CD4-positive, alpha-beta memory T cell (primary cell): ENCODE measurements at regions not wholly inside any gene's neighbourhood (a gene's known extent, or its start where the extent isn't known, plus 50 kb on each side); places are given as distances from the start of the nearest gene placed in this dataset.
"Not testable (repeated sequence)": the region's sequence is repeated elsewhere in the genome, so short reads cannot be mapped to it uniquely, and the experiment has no call there.

Experiments used
- CTCF ChIA-PET: fragments of 350-600 bp; sonication (Branson Sonifier 250); formaldehyde crosslinking; loops from one replicate; lab custom pipeline; 2021; ENCODE audit warnings: inconsistent platforms; ENCODE audit not compliant: partially characterized antibody; lab: Charles Lee
- POLR2A ChIA-PET: fragments of 350-600 bp; sonication (Branson Sonifier 250); formaldehyde crosslinking; loops from one replicate; lab custom pipeline; 2021; ENCODE audit not compliant: partially characterized antibody; lab: Charles Lee
- DNase-seq, 5 donors: peaks; one replicate each; pipeline versions ENCODE4 v3.0.0 to v3.0.0-alpha.2; 2020 to 2022; ENCODE audit warnings: mixed read lengths in 1 of 5
- H3K27ac ChIP-seq: one replicate; pipeline ENCODE4 v1.7.0; 2013; ENCODE audit warnings: low read depth, low read length
- H3K27me3 ChIP-seq: 2 replicates; pipeline ENCODE4 v1.7.0; 2013; ENCODE audit warnings: mild to moderate bottlenecking, low read length, moderate library complexity; ENCODE audit not compliant: insufficient read depth
- H3K36me3 ChIP-seq: 2 replicates; pipeline ENCODE4 v1.7.0; 2013; ENCODE audit warnings: mild to moderate bottlenecking, low read length, moderate library complexity; ENCODE audit not compliant: insufficient read depth
- H3K4me1 ChIP-seq: 2 replicates; pipeline ENCODE4 v1.7.0; 2013; ENCODE audit warnings: mild to moderate bottlenecking, low read length, moderate library complexity; ENCODE audit not compliant: insufficient read depth
- H3K4me3 ChIP-seq, 2 donors: one replicate each; pipeline ENCODE4 v1.7.0; 2013; ENCODE audit warnings: low read length in 2 of 2, mild to moderate bottlenecking in 1 of 2
- H3K9me3 ChIP-seq, 2 donors: one replicate each; pipeline ENCODE4 v1.7.0; 2013; ENCODE audit warnings: low read length in 2 of 2, control low read depth in 1 of 2; ENCODE audit not compliant: control insufficient read depth in 1 of 2
- H3K27ac Mint-ChIP-seq, 7 donors: one replicate each; pipeline ENCODE4 v1.8.0; 2020 to 2021; ENCODE audit warnings: mixed read lengths in 7 of 7, mild to moderate bottlenecking in 6 of 7, inconsistent platforms in 3 of 7, moderate library complexity in 3 of 7
- H3K27me3 Mint-ChIP-seq, 2 donors: one replicate each; pipeline ENCODE4 v1.8.0; 2020 to 2021; ENCODE audit warnings: mixed read lengths in 2 of 2
- H3K36me3 Mint-ChIP-seq, 2 donors: one replicate each; pipeline ENCODE4 v1.8.0; 2020 to 2021; ENCODE audit warnings: mixed read lengths in 2 of 2, inconsistent platforms in 1 of 2, mild to moderate bottlenecking in 1 of 2
- H3K4me1 Mint-ChIP-seq, 4 donors: one replicate each; pipeline ENCODE4 v1.8.0; 2020 to 2021; ENCODE audit warnings: mixed read lengths in 4 of 4, mild to moderate bottlenecking in 1 of 4
- H3K4me3 Mint-ChIP-seq, 8 donors: one replicate each; pipeline ENCODE4 v1.8.0; 2020 to 2021; ENCODE audit warnings: mixed read lengths in 8 of 8, mild to moderate bottlenecking in 7 of 8, moderate library complexity in 6 of 8, inconsistent platforms in 3 of 8
- H3K9me3 Mint-ChIP-seq, 8 donors: one replicate each; pipeline ENCODE4 v1.8.0; 2020 to 2021; ENCODE audit warnings: mixed read lengths in 8 of 8, mild to moderate bottlenecking in 5 of 8, inconsistent platforms in 3 of 8, moderate library complexity in 1 of 8
- intact Hi-C: fragments of 100-400 bp; cut with micrococcal nuclease; formaldehyde crosslinking; loops from one replicate; pipeline ENCODE4 v1.15.1; 2023

GRCh38 chr9:19885608-19886007 is 96.8 kb upstream of the SLC24A2 start:
- Mint-ChIP-seq H3K4me1 (no peaks in the 10 kb centered on the region), H3K36me3 (no peaks in the 10 kb centered on the region), H3K4me3 (no peak overlapping the region), H3K9me3 (peaks cover 0 to 5% (median 0%) of the 10 kb centered on the region in 8 donors), H3K27me3 (peaks cover 0 to 6% of the 10 kb centered on the region in 2 donors), H3K27ac (no peak overlapping the region)
- Histone ChIP-seq H3K27ac (no peak overlapping the region), H3K36me3 (no peaks in the 10 kb centered on the region), H3K27me3 (no peaks in the 10 kb centered on the region), H3K9me3 (no peaks in the 10 kb centered on the region), H3K4me3 (no peak overlapping the region), H3K4me1 (no peaks in the 10 kb centered on the region)
- ChIA-PET CTCF (no interaction called here), POLR2A (no interaction called here)
- DNase-seq: no peak
- intact Hi-C loops: no loop called here

GRCh38 chr9:19879062-19879461 is 90.2 kb upstream of the SLC24A2 start:
- ChIA-PET CTCF (no interaction called here), POLR2A (no interaction called here)
- no peak overlapping the region for H3K27ac Mint-ChIP-seq
- intact Hi-C loops: no loop called here
- no peaks in the 10 kb centered on the region for H3K4me1 ChIP-seq
- H3K36me3 ChIP-seq: no peaks in the 10 kb centered on the region
- DNase-seq: no peak
- H3K4me1 Mint-ChIP-seq: no peaks in the 10 kb centered on the region
- no peaks in the 10 kb centered on the region for H3K9me3 ChIP-seq
- peaks cover 4 to 6% of the 10 kb centered on the region in 2 donors for H3K27me3 Mint-ChIP-seq
- no peaks in the 10 kb centered on the region for H3K36me3 Mint-ChIP-seq
- no peak overlapping the region for H3K4me3 Mint-ChIP-seq
- H3K27me3 ChIP-seq: no peaks in the 10 kb centered on the region
- H3K27ac ChIP-seq: no peak overlapping the region
- H3K4me3 ChIP-seq: no peak overlapping the region
- H3K9me3 Mint-ChIP-seq: peaks cover 0 to 3% (median 0%) of the 10 kb centered on the region in 8 donors

- CTCF ChIA-PET: no interaction called here
Observed at GRCh38 chr9:19876569-19877316, 87.9 kb upstream of the SLC24A2 start.

GRCh38 chr9:19875291-19875920 is 86.6 kb upstream of the SLC24A2 start:
- intact Hi-C loops: no loop called here
- H3K4me1 ChIP-seq: no peaks in the 10 kb centered on the region
- Mint-ChIP-seq H3K9me3 (peaks cover 3 to 26% (median 16%) of the 10 kb centered on the region in 8 donors), H3K27me3 (peaks cover 2 to 10% of the 10 kb centered on the region in 2 donors), H3K4me3 (no peak overlapping the region), H3K4me1 (no peaks in the 10 kb centered on the region), H3K36me3 (peaks cover 0 to 2% of the 10 kb centered on the region in 2 donors), H3K27ac (no peak overlapping the region)
- ChIA-PET POLR2A (no interaction called here), CTCF (no interaction called here)
- H3K27ac ChIP-seq: no peak overlapping the region
- DNase-seq: no peak
- no peaks in the 10 kb centered on the region for H3K27me3 ChIP-seq
- H3K4me3 ChIP-seq: no peak overlapping the region
- H3K9me3 ChIP-seq: no peaks in the 10 kb centered on the region
- H3K36me3 ChIP-seq: no peaks in the 10 kb centered on the region

More at GRCh38 chr9:19876569-19877316, 87.9 kb upstream of the SLC24A2 start:
- Mint-ChIP-seq H3K4me3 (no peak overlapping the region), H3K9me3 (peaks cover 0 to 18% (median 10%) of the 10 kb centered on the region in 8 donors), H3K36me3 (no peaks in the 10 kb centered on the region), H3K4me1 (no peaks in the 10 kb centered on the region), H3K27ac (no peak overlapping the region), H3K27me3 (peaks cover 6 to 11% of the 10 kb centered on the region in 2 donors)
- Histone ChIP-seq H3K27ac (no peak overlapping the region), H3K27me3 (no peaks in the 10 kb centered on the region), H3K9me3 (no peaks in the 10 kb centered on the region), H3K36me3 (no peaks in the 10 kb centered on the region), H3K4me1 (no peaks in the 10 kb centered on the region), H3K4me3 (no peak overlapping the region)
- POLR2A ChIA-PET: no interaction called here
- DNase-seq: no peak
- intact Hi-C loops: no loop called here

GRCh38 chr9:19873188-19873587 is 84.4 kb upstream of the SLC24A2 start:
- CTCF ChIA-PET, H3K36me3 Mint-ChIP-seq, DNase-seq, H3K27ac ChIP-seq, H3K27me3 ChIP-seq, H3K4me3 ChIP-seq, H3K4me1 Mint-ChIP-seq, H3K27ac Mint-ChIP-seq, H3K27me3 Mint-ChIP-seq, intact Hi-C loops, H3K9me3 ChIP-seq, H3K36me3 ChIP-seq, H3K4me1 ChIP-seq, POLR2A ChIA-PET: not testable (repeated sequence)
- Mint-ChIP-seq H3K4me3 (peak overlapping the region in 1 of 8 donors; percentile 24), H3K9me3 (peaks cover 4 to 28% (median 16%) of the 10 kb centered on the region in 8 donors)

GRCh38 chr9:19870988-19871387 is 82.2 kb upstream of the SLC24A2 start:
- H3K4me3 ChIP-seq: no peak overlapping the region
- no peaks in the 10 kb centered on the region for H3K4me1 ChIP-seq
- H3K27me3 ChIP-seq: no peaks in the 10 kb centered on the region
- DNase-seq: no peak
- intact Hi-C loops: no loop called here
- peaks cover 0 to 2% of the 10 kb centered on the region in 2 donors for H3K36me3 Mint-ChIP-seq
- ChIA-PET CTCF (no interaction called here), POLR2A (no interaction called here)
- H3K4me3 Mint-ChIP-seq: no peak overlapping the region
- H3K9me3 Mint-ChIP-seq: peaks cover 4 to 28% (median 16%) of the 10 kb centered on the region in 8 donors
- H3K36me3 ChIP-seq: no peaks in the 10 kb centered on the region
- H3K9me3 ChIP-seq: no peaks in the 10 kb centered on the region
- peaks cover 4 to 7% of the 10 kb centered on the region in 2 donors for H3K27me3 Mint-ChIP-seq
- no peak overlapping the region for H3K27ac ChIP-seq
- H3K4me1 Mint-ChIP-seq: no peaks in the 10 kb centered on the region
- H3K27ac Mint-ChIP-seq: no peak overlapping the region

- Mint-ChIP-seq H3K27me3 (no peaks in the 10 kb centered on the region), H3K4me3 (no peak overlapping the region), H3K36me3 (no peaks in the 10 kb centered on the region), H3K27ac (no peak overlapping the region), H3K9me3 (peaks cover 0 to 7% (median 0%) of the 10 kb centered on the region in 8 donors), H3K4me1 (no peaks in the 10 kb centered on the region)
- Histone ChIP-seq H3K4me3 (no peak overlapping the region), H3K27me3 (no peaks in the 10 kb centered on the region), H3K4me1 (no peaks in the 10 kb centered on the region), H3K36me3 (no peaks in the 10 kb centered on the region), H3K9me3 (no peaks in the 10 kb centered on the region), H3K27ac (no peak overlapping the region)
- DNase-seq: no peak
- intact Hi-C loops: no loop called here
- POLR2A ChIA-PET: no interaction called here
- CTCF ChIA-PET: no interaction called here
Observed at GRCh38 chr9:19840953-19841352, 52.1 kb upstream of the SLC24A2 start.
